ENCODE measurements at regions not wholly inside any gene's neighbourhood (a gene's known extent, or its start where the extent isn't known, plus 50 kb on each side); places are given as distances from the start of the nearest gene placed in this dataset.

- TF ChIP-seq EZH2phosphoT487 (conservative IDR thresholded peaks at IDR 0.05; ENCODE audit: low read length) (no peak), CTCF (IDR thresholded peaks at IDR 0.05; ENCODE audit: insufficient read depth, low read length, poor library complexity, severe bottlenecking) (no peak)
- Histone ChIP-seq H3K36me3 (ENCODE audit: low read length) (no peaks in the 10 kb centered on the region), H3K9me3 (ENCODE audit: insufficient read depth, low read length) (no peaks in the 10 kb centered on the region), H4K20me1 (ENCODE audit: low read depth, low read length) (no peaks in the 10 kb centered on the region), H2AFZ (ENCODE audit: low read depth, low read length, severe bottlenecking) (no peak overlapping the region), H3K9me2 (replicated peaks; ENCODE audit: insufficient read depth, low read length) (no peaks in the 10 kb centered on the region), H3K4me2 (ENCODE audit: low read depth, low read length, poor library complexity, severe bottlenecking) (no peak overlapping the region), H3K9ac (ENCODE audit: low read length) (no peak overlapping the region), H3K27me3 (ENCODE audit: low read length) (no peaks in the 10 kb centered on the region), H3K79me2 (ENCODE audit: insufficient read depth, low read length) (no peaks in the 10 kb centered on the region), H3K27ac (ENCODE audit: low read depth, low read length) (no peak overlapping the region), H3K4me3 (ENCODE audit: insufficient read depth, low read length, poor library complexity, severe bottlenecking) (no peak overlapping the region), H3F3A (ENCODE audit: insufficient read depth) (no peaks in the 10 kb centered on the region)
These were observed 883.1 kb upstream of the KLHL29 start for GRCh38 chr2:22501851-22502250.

- H3K4me2 ChIP-seq (ENCODE audit: low read depth, low read length, poor library complexity, severe bottlenecking) = no peak overlapping the region
- no peaks in the 10 kb centered on the region for H3K79me2 ChIP-seq (ENCODE audit: insufficient read depth, low read length)
- TF ChIP-seq EZH2phosphoT487 (conservative IDR thresholded peaks at IDR 0.05; ENCODE audit: low read length) (no peak), CTCF (IDR thresholded peaks at IDR 0.05; ENCODE audit: insufficient read depth, low read length, poor library complexity, severe bottlenecking) (no peak)
- H3K9ac ChIP-seq (ENCODE audit: low read length) = no peak overlapping the region
- H2AFZ ChIP-seq (ENCODE audit: low read depth, low read length, severe bottlenecking) = no peak overlapping the region
- H3F3A ChIP-seq (ENCODE audit: insufficient read depth) = no peaks in the 10 kb centered on the region
- H3K9me2 ChIP-seq (replicated peaks; ENCODE audit: insufficient read depth, low read length) = no peaks in the 10 kb centered on the region
- H4K20me1 ChIP-seq (ENCODE audit: low read depth, low read length) = no peaks in the 10 kb centered on the region
- no peaks in the 10 kb centered on the region for H3K9me3 ChIP-seq (ENCODE audit: insufficient read depth, low read length)
- H3K36me3 ChIP-seq (ENCODE audit: low read length) = no peaks in the 10 kb centered on the region
- no peaks in the 10 kb centered on the region for H3K27me3 ChIP-seq (ENCODE audit: low read length)
- no peak overlapping the region for H3K4me3 ChIP-seq (ENCODE audit: insufficient read depth, low read length, poor library complexity, severe bottlenecking)
- H3K27ac ChIP-seq (ENCODE audit: low read depth, low read length) = no peak overlapping the region
These were observed 871.4 kb upstream of the KLHL29 start for GRCh38 chr2:22513563-22513962.

- Histone ChIP-seq H2AFZ (ENCODE audit: low read depth, low read length, severe bottlenecking) (no peak overlapping the region), H3K27me3 (ENCODE audit: low read length) (no peaks in the 10 kb centered on the region), H3K9me2 (replicated peaks; ENCODE audit: insufficient read depth, low read length) (no peaks in the 10 kb centered on the region), H4K20me1 (ENCODE audit: low read depth, low read length) (no peaks in the 10 kb centered on the region), H3K4me3 (ENCODE audit: insufficient read depth, low read length, poor library complexity, severe bottlenecking) (no peak overlapping the region), H3K36me3 (ENCODE audit: low read length) (no peaks in the 10 kb centered on the region), H3K9me3 (ENCODE audit: insufficient read depth, low read length) (no peaks in the 10 kb centered on the region), H3K79me2 (ENCODE audit: insufficient read depth, low read length) (no peaks in the 10 kb centered on the region), H3K4me2 (ENCODE audit: low read depth, low read length, poor library complexity, severe bottlenecking) (no peak overlapping the region), H3K27ac (ENCODE audit: low read depth, low read length) (no peak overlapping the region), H3K9ac (ENCODE audit: low read length) (no peak overlapping the region), H3F3A (ENCODE audit: insufficient read depth) (no peaks in the 10 kb centered on the region)
- TF ChIP-seq EZH2phosphoT487 (conservative IDR thresholded peaks at IDR 0.05; ENCODE audit: low read length) (no peak), CTCF (IDR thresholded peaks at IDR 0.05; ENCODE audit: insufficient read depth, low read length, poor library complexity, severe bottlenecking) (no peak)
These were observed 867.8 kb upstream of the KLHL29 start for GRCh38 chr2:22517141-22517540.

- Histone ChIP-seq H3K9me2 (replicated peaks; ENCODE audit: insufficient read depth, low read length) (no peaks in the 10 kb centered on the region), H3K27me3 (ENCODE audit: low read length) (no peaks in the 10 kb centered on the region), H4K20me1 (ENCODE audit: low read depth, low read length) (no peaks in the 10 kb centered on the region), H3K27ac (ENCODE audit: low read depth, low read length) (no peak overlapping the region), H3K79me2 (ENCODE audit: insufficient read depth, low read length) (no peaks in the 10 kb centered on the region), H3K4me2 (ENCODE audit: low read depth, low read length, poor library complexity, severe bottlenecking) (no peak overlapping the region), H3K9ac (ENCODE audit: low read length) (no peak overlapping the region), H3K36me3 (ENCODE audit: low read length) (no peaks in the 10 kb centered on the region), H3F3A (ENCODE audit: insufficient read depth) (no peaks in the 10 kb centered on the region), H3K9me3 (ENCODE audit: insufficient read depth, low read length) (no peaks in the 10 kb centered on the region), H3K4me3 (ENCODE audit: insufficient read depth, low read length, poor library complexity, severe bottlenecking) (no peak overlapping the region), H2AFZ (ENCODE audit: low read depth, low read length, severe bottlenecking) (no peak overlapping the region)
- TF ChIP-seq CTCF (IDR thresholded peaks at IDR 0.05; ENCODE audit: insufficient read depth, low read length, poor library complexity, severe bottlenecking) = no peak
- TF ChIP-seq EZH2phosphoT487 (conservative IDR thresholded peaks at IDR 0.05; ENCODE audit: low read length) = no peak
These were observed 866.3 kb upstream of the KLHL29 start for GRCh38 chr2:22518641-22519040.
